OCI-LY3 (cell line): ENCODE measurements at regions not wholly inside any gene's neighbourhood (a gene's known extent, or its start where the extent isn't known, plus 50 kb on each side); places are given as distances from the start of the nearest gene placed in this dataset.

Experiments
- EZH2phosphoT487 ChIP-seq: fragments of 200-600 bp; shearing (Covaris generic); IDR thresholded peaks from 2 replicates; pipeline ENCODE4 v1.6.1; 2018; ENCODE audit warnings: antibody characterized with exemption, mixed run types, low read depth
- TF ChIP-seq, protein P1 (sequence below): fragments of 200-600, 300-600 bp; sonication (generic); IDR thresholded peaks from 2 replicates; pipeline ENCODE4 v1.5.1; 2014; ENCODE audit warnings: antibody characterized with exemption, low read length, low read depth

DNA sequence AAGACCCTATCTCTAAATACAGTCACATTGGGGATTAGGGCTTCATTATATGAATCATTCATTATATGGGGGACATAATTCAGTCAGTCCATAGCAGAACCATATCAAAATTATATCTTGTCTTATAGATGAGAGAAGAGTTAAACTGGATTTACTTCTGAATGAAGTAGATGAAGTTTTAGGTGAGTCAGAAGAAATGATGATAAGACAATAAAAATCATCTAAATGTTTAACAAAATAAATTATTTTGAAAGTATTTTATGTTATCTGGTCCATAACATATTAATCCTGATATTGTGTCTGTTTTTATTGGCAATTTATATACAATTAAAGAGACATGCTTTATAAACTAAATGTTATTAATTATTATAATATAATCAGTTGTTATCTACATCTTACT is 76.9 kb upstream of the EFCAB3 start:
- TF ChIP-seq, protein P1, sequence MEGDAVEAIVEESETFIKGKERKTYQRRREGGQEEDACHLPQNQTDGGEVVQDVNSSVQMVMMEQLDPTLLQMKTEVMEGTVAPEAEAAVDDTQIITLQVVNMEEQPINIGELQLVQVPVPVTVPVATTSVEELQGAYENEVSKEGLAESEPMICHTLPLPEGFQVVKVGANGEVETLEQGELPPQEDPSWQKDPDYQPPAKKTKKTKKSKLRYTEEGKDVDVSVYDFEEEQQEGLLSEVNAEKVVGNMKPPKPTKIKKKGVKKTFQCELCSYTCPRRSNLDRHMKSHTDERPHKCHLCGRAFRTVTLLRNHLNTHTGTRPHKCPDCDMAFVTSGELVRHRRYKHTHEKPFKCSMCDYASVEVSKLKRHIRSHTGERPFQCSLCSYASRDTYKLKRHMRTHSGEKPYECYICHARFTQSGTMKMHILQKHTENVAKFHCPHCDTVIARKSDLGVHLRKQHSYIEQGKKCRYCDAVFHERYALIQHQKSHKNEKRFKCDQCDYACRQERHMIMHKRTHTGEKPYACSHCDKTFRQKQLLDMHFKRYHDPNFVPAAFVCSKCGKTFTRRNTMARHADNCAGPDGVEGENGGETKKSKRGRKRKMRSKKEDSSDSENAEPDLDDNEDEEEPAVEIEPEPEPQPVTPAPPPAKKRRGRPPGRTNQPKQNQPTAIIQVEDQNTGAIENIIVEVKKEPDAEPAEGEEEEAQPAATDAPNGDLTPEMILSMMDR = no peak
- TF ChIP-seq EZH2phosphoT487 = no peak
